ENCODE measurements at regions not wholly inside any gene's neighbourhood (a gene's known extent, or its start where the extent isn't known, plus 50 kb on each side); places are given as distances from the start of the nearest gene placed in this dataset.
A peak's percentile ranks its signal among the peaks of the same experiment; 100 is the strongest.
"Not testable (repeated sequence)": the region's sequence is repeated elsewhere in the genome, so short reads cannot be mapped to it uniquely, and the experiment has no call there.

- H3K9me3 ChIP-seq = no peaks in the 10 kb centered on the region
- TF ChIP-seq CTCF (IDR thresholded peaks at IDR 0.05) = no peak
- FAIRE-seq = no peak
- no peaks in the 10 kb centered on the region for H3K27me3 ChIP-seq
- H3K36me3 ChIP-seq = no peaks in the 10 kb centered on the region
- WGBS, 2 donors = 62 to 75% methylated on average over 7 of the region's 7 CpGs
- H3K27ac ChIP-seq = peak overlapping the region in 1 of 4 donors; percentile 54
- H3K4me1 ChIP-seq = peaks cover 0 to 3% (median 0%) of the 10 kb centered on the region in 3 donors
- H3K4me3 ChIP-seq = no peak overlapping the region
- DNase-seq = no peak
- intact Hi-C loops (cut with DNase I) = no loop called here
- ATAC-seq = no peak
Measured at GRCh38 chr10:4240608-4241197, 455.7 kb upstream of the KLF6 start.

- Histone ChIP-seq H3K4me1 (peaks cover 0 to 3% (median 0%) of the 10 kb centered on the region in 3 donors), H3K4me3 (no peak overlapping the region), H3K27me3 (no peaks in the 10 kb centered on the region), H3K27ac (no peak overlapping the region), H3K9me3 (no peaks in the 10 kb centered on the region), H3K36me3 (no peaks in the 10 kb centered on the region)
- DNase-seq = no peak
- no peak for ATAC-seq
- FAIRE-seq = no peak
- 71 to 84% methylated on average over 3 of the region's 3 CpGs for WGBS, 2 donors
- intact Hi-C loops (cut with DNase I) = no loop called here
- no peak for TF ChIP-seq CTCF (IDR thresholded peaks at IDR 0.05)
Measured at GRCh38 chr10:4239186-4239585, 454.2 kb upstream of the KLF6 start.

GRCh38 chr10:4236905-4237304 is 451.9 kb upstream of the KLF6 start:
- H3K27me3 ChIP-seq; FAIRE-seq; DNase-seq; ATAC-seq; intact Hi-C loops (cut with DNase I); H3K4me3 ChIP-seq; H3K9me3 ChIP-seq; H3K4me1 ChIP-seq; H3K36me3 ChIP-seq; H3K27ac ChIP-seq: not testable (repeated sequence)
- 80 to 81% methylated on average over 2 of the region's 2 CpGs for WGBS, 2 donors

- Histone ChIP-seq H3K36me3 (no peaks in the 10 kb centered on the region), H3K4me1 (no peaks in the 10 kb centered on the region), H3K27me3 (no peaks in the 10 kb centered on the region), H3K27ac (no peak overlapping the region), H3K9me3 (no peaks in the 10 kb centered on the region), H3K4me3 (no peak overlapping the region)
- no peak for FAIRE-seq
- intact Hi-C loops (cut with DNase I) = no loop called here
- 58 to 73% methylated on average over 8 of the region's 8 CpGs for WGBS, 2 donors
- TF ChIP-seq CTCF (IDR thresholded peaks at IDR 0.05) = no peak
- no peak for ATAC-seq
- DNase-seq = no peak
Measured at GRCh38 chr10:4234661-4235060, 449.7 kb upstream of the KLF6 start.

- H3K4me1 ChIP-seq = no peaks in the 10 kb centered on the region
- H3K9me3 ChIP-seq = no peaks in the 10 kb centered on the region
- 55 to 78% methylated on average over 7 of the region's 7 CpGs for WGBS, 2 donors
- TF ChIP-seq CTCF (IDR thresholded peaks at IDR 0.05) = no peak
- H3K27ac ChIP-seq = no peak overlapping the region
- ATAC-seq (no peak), FAIRE-seq (no peak), DNase-seq (no peak)
- no peaks in the 10 kb centered on the region for H3K27me3 ChIP-seq
- no peak overlapping the region for H3K4me3 ChIP-seq
- intact Hi-C loops (cut with DNase I) = no loop called here
- no peaks in the 10 kb centered on the region for H3K36me3 ChIP-seq
Measured at GRCh38 chr10:4231439-4231838, 446.4 kb upstream of the KLF6 start.

Data from pancreas (tissue), 10 donors.